SU-DHL-6 (cell line): ENCODE measurements at regions not wholly inside any gene's neighbourhood (a gene's known extent, or its start where the extent isn't known, plus 50 kb on each side); places are given as distances from the start of the nearest gene placed in this dataset.

Experiments
- H2AFZ ChIP-seq: fragments of 200-600 bp; sonication (generic); 2 replicates; pipeline ENCODE4 v1.6.1; 2014; ENCODE audit warnings: low read depth, mild to moderate bottlenecking, moderate library complexity, mixed read lengths, antibody characterized with exemption, low read length; ENCODE audit not compliant: severe bottlenecking
- H3F3A ChIP-seq: fragments of 200-600 bp; shearing (Covaris generic); 2 replicates; pipeline ENCODE4 v1.6.0; 2016; ENCODE audit warnings: antibody characterized with exemption, mild to moderate bottlenecking; ENCODE audit not compliant: insufficient read depth
- H3K27ac ChIP-seq: fragments of 200-600 bp; sonication (generic); 2 replicates; pipeline ENCODE4 v1.5.1; 2016; ENCODE audit warnings: low read depth, mild to moderate bottlenecking, low read length, moderate library complexity, mixed read lengths
- H3K27me3 ChIP-seq: fragments of 200-600 bp; sonication (generic), shearing (Covaris generic); 2 replicates; pipeline ENCODE4 v1.6.0; 2014; ENCODE audit warnings: mild to moderate bottlenecking, low read length
- H3K36me3 ChIP-seq: fragments of 200-600 bp; sonication (generic); 2 replicates; pipeline ENCODE4 v1.6.1; 2014; ENCODE audit warnings: mild to moderate bottlenecking, low read length, mixed read lengths
- H3K4me2 ChIP-seq: fragments of 300-600, 200-600 bp; shearing (Covaris generic), sonication (generic); 2 replicates; pipeline ENCODE4 v1.6.0; 2014; ENCODE audit warnings: low read length, low read depth, mild to moderate bottlenecking; ENCODE audit not compliant: poor library complexity, severe bottlenecking
- H3K4me3 ChIP-seq: fragments of 200-600 bp; sonication (generic); 2 replicates; pipeline ENCODE4 v1.5.1; 2014; ENCODE audit warnings: antibody characterized with exemption, low read length, mild to moderate bottlenecking, mixed read lengths; ENCODE audit not compliant: insufficient read depth, poor library complexity, severe bottlenecking
- H3K79me2 ChIP-seq: fragments of 200-600 bp; sonication (generic); 2 replicates; pipeline ENCODE4 v1.6.1; 2014; ENCODE audit warnings: mild to moderate bottlenecking, low read length, moderate library complexity; ENCODE audit not compliant: insufficient read depth
- H3K9ac ChIP-seq: fragments of 200-600 bp; sonication (generic); 2 replicates; pipeline ENCODE4 v1.7.0; 2014; ENCODE audit warnings: mild to moderate bottlenecking, low read length
- H3K9me2 ChIP-seq: fragments of 200-600 bp; sonication (generic); replicated peaks from 2 replicates; pipeline ENCODE4 v1.6.1; 2014; ENCODE audit warnings: low read length; ENCODE audit not compliant: insufficient read depth
- H3K9me3 ChIP-seq: fragments of 200-600 bp; sonication (generic); 2 replicates; pipeline ENCODE4 v1.6.1; 2014; ENCODE audit warnings: low read length, mixed read lengths; ENCODE audit not compliant: insufficient read depth
- H4K20me1 ChIP-seq: fragments of 200-600 bp; sonication (generic); 2 replicates; pipeline ENCODE4 v1.6.1; 2014; ENCODE audit warnings: low read depth, mild to moderate bottlenecking, antibody characterized with exemption, low read length, moderate library complexity, mixed read lengths
- EZH2phosphoT487 ChIP-seq: fragments of 200-600 bp; sonication (generic), shearing (Covaris generic); conservative IDR thresholded peaks from 2 replicates; pipeline ENCODE4 v1.6.1; 2018; ENCODE audit warnings: mild to moderate bottlenecking, antibody characterized with exemption, low read length, moderate library complexity, mixed read lengths
- TF ChIP-seq, protein P1 (sequence below): fragments of 200-600 bp; sonication (generic); IDR thresholded peaks from one replicate; pipeline ENCODE4 v1.5.1; 2017; ENCODE audit warnings: antibody characterized with exemption, mild to moderate bottlenecking, low read length, moderate library complexity; ENCODE audit not compliant: insufficient read depth, poor library complexity, severe bottlenecking

DNA sequence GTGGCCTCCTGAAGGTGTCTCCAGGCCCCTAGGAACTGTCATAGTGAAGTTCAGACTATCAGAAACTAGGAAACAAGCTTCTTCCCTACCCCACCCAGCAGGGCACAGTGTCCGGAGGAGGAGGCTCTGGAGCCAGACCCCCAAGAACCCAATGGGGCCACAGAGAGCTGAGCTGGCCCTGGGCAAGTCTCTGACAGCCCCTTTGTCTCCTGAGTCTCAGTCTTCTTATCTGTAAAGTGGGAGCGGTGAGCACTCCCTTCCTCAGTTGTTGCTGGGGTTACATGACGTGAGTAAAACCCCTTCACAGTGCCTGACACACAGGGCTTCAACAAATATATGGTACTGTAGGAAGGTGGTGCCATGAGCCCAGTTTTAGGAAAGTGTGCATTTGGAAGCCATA lies 675.8 kb downstream of the MATN1 start:
- H3F3A ChIP-seq = no peaks in the 10 kb centered on the region
- H3K36me3 ChIP-seq = no peaks in the 10 kb centered on the region
- H3K27me3 ChIP-seq = no peaks in the 10 kb centered on the region; the same call in 1 of the 2 replicates
- H3K4me2 ChIP-seq = no peak overlapping the region
- H2AFZ ChIP-seq = no peak overlapping the region
- no peaks in the 10 kb centered on the region for H4K20me1 ChIP-seq
- no peak for TF ChIP-seq EZH2phosphoT487
- TF ChIP-seq, protein P1, sequence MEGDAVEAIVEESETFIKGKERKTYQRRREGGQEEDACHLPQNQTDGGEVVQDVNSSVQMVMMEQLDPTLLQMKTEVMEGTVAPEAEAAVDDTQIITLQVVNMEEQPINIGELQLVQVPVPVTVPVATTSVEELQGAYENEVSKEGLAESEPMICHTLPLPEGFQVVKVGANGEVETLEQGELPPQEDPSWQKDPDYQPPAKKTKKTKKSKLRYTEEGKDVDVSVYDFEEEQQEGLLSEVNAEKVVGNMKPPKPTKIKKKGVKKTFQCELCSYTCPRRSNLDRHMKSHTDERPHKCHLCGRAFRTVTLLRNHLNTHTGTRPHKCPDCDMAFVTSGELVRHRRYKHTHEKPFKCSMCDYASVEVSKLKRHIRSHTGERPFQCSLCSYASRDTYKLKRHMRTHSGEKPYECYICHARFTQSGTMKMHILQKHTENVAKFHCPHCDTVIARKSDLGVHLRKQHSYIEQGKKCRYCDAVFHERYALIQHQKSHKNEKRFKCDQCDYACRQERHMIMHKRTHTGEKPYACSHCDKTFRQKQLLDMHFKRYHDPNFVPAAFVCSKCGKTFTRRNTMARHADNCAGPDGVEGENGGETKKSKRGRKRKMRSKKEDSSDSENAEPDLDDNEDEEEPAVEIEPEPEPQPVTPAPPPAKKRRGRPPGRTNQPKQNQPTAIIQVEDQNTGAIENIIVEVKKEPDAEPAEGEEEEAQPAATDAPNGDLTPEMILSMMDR = no peak
- no peaks in the 10 kb centered on the region for H3K79me2 ChIP-seq
- no peaks in the 10 kb centered on the region for H3K9me2 ChIP-seq
- H3K9me3 ChIP-seq = peaks cover 7% of the 10 kb centered on the region; the same call in 1 of the 2 replicates
- H3K9ac ChIP-seq = no peak overlapping the region
- H3K27ac ChIP-seq = no peak overlapping the region
- no peak overlapping the region for H3K4me3 ChIP-seq

GRCh38 chr1:30046751-30047150 lies 676.6 kb downstream of the MATN1 start:
- Histone ChIP-seq H2AFZ (no peak overlapping the region), H3F3A (no peaks in the 10 kb centered on the region), H3K79me2 (no peaks in the 10 kb centered on the region), H3K27me3 (no peaks in the 10 kb centered on the region; the same call in 1 of the 2 replicates), H3K27ac (no peak overlapping the region), H3K9ac (no peak overlapping the region), H3K4me3 (no peak overlapping the region), H4K20me1 (no peaks in the 10 kb centered on the region), H3K36me3 (no peaks in the 10 kb centered on the region), H3K9me2 (no peaks in the 10 kb centered on the region), H3K9me3 (peaks cover 11% of the 10 kb centered on the region; the same call in 1 of the 2 replicates), H3K4me2 (no peak overlapping the region)
- TF ChIP-seq, protein P1 = no peak
- no peak for TF ChIP-seq EZH2phosphoT487

DNA sequence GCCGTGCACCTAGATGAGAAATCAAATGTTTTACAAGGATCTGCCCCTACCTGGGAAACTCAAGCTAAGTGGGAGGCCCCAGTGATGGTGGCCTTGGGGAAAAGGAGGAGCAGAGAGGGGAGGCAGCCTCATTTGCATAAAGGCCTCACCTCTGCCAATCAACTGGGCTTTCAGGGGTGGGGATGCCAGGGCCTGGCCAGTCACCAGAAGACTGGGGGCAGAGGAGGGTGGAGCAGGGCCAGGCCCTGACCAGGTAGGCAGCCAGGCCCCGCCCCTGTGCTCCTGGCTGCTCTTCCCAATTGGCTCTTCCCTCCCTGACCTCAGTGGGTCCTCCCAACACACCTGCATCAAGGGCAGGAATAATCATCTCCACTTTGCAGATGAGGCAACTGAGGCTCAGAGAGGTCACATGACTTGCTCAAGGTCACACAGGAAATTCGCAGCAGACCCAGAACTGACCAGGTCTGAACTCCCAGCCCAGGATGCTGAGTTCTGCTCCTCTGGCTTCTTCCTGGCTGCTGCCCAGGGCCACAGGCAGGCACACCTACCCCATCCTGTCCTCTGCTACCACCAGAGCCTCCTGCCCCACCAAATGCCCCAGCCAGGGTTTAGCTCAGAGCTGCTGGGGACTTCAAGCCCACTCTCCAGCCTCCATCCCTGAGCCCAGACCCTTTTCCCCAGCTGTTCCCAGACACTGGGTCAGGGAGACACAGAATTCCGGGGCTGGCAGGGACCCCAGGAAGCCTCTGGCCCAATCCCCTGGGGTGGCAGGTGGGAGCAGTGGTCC lies 677.9 kb downstream of the MATN1 start:
- H3K27me3 ChIP-seq = no peaks in the 10 kb centered on the region; the same call in 1 of the 2 replicates
- no peaks in the 10 kb centered on the region for H3K36me3 ChIP-seq
- no peak overlapping the region for H3K9ac ChIP-seq
- no peak overlapping the region for H3K4me2 ChIP-seq
- no peaks in the 10 kb centered on the region for H4K20me1 ChIP-seq
- H3F3A ChIP-seq = no peaks in the 10 kb centered on the region
- no peaks in the 10 kb centered on the region for H3K9me2 ChIP-seq
- TF ChIP-seq EZH2phosphoT487 = no peak
- TF ChIP-seq, protein P1 = no peak
- no peak overlapping the region for H3K27ac ChIP-seq
- H3K79me2 ChIP-seq = no peaks in the 10 kb centered on the region
- no peak overlapping the region for H2AFZ ChIP-seq
- H3K4me3 ChIP-seq = no peak overlapping the region
- H3K9me3 ChIP-seq = peaks cover 11% of the 10 kb centered on the region; the same call in 1 of the 2 replicates
